ENCODE measurements at regions not wholly inside any gene's neighbourhood (a gene's known extent, or its start where the extent isn't known, plus 50 kb on each side); places are given as distances from the start of the nearest gene placed in this dataset.

GRCh38 chr13:77412116-77412635 is 85.3 kb upstream of the MYCBP2 start:
- no peaks in the 10 kb centered on the region for H3K9me3 ChIP-seq
- H3K4me1 ChIP-seq, result no peaks in the 10 kb centered on the region
- no peaks in the 10 kb centered on the region for H3K27me3 ChIP-seq (ENCODE audit: low read depth)
- in situ Hi-C loops (cut with MboI; ENCODE audit: low sequenced_read_pairs), result no loop called here
- H3K36me3 ChIP-seq (replicated peaks), result no peaks in the 10 kb centered on the region
- H3K4me3 ChIP-seq, result no peak overlapping the region
- no peak for DNase-seq (ENCODE audit: low spot score in 2 of 2)

- Histone ChIP-seq H3K4me1 (no peaks in the 10 kb centered on the region), H3K9me3 (no peaks in the 10 kb centered on the region), H3K36me3 (replicated peaks) (no peaks in the 10 kb centered on the region), H3K27me3 (ENCODE audit: low read depth) (no peaks in the 10 kb centered on the region; the same call in 1 of the 2 replicates), H3K4me3 (no peak overlapping the region)
- DNase-seq (ENCODE audit: low spot score in 2 of 2), result no peak
- in situ Hi-C loops (cut with MboI; ENCODE audit: low sequenced_read_pairs), result no loop called here
Measured at GRCh38 chr13:77409412-77409811, 82.5 kb upstream of the MYCBP2 start.

- no peaks in the 10 kb centered on the region for H3K9me3 ChIP-seq
- DNase-seq (ENCODE audit: low spot score in 2 of 2), result no peak
- no peaks in the 10 kb centered on the region for H3K4me1 ChIP-seq
- H3K36me3 ChIP-seq (replicated peaks), result no peaks in the 10 kb centered on the region
- no peak overlapping the region for H3K4me3 ChIP-seq
- H3K27me3 ChIP-seq (ENCODE audit: low read depth), result no peaks in the 10 kb centered on the region; the same call in 1 of the 2 replicates
- in situ Hi-C loops (cut with MboI; ENCODE audit: low sequenced_read_pairs), result no loop called here
Measured at GRCh38 chr13:77406644-77407440, 79.9 kb upstream of the MYCBP2 start.

GRCh38 chr13:77398825-77399620 is 72.1 kb upstream of the MYCBP2 start:
- no peak overlapping the region for H3K4me3 ChIP-seq
- no peaks in the 10 kb centered on the region for H3K4me1 ChIP-seq
- in situ Hi-C loops (cut with MboI; ENCODE audit: low sequenced_read_pairs), result no loop called here
- no peaks in the 10 kb centered on the region for H3K36me3 ChIP-seq (replicated peaks)
- DNase-seq (ENCODE audit: low spot score in 2 of 2), result no peak
- H3K27me3 ChIP-seq (ENCODE audit: low read depth), result no peaks in the 10 kb centered on the region
- no peaks in the 10 kb centered on the region; the same call in 1 of the 2 replicates for H3K9me3 ChIP-seq

GRCh38 chr13:77397636-77398035 is 70.7 kb upstream of the MYCBP2 start:
- no peaks in the 10 kb centered on the region; the same call in 1 of the 2 replicates for H3K9me3 ChIP-seq
- in situ Hi-C loops (cut with MboI; ENCODE audit: low sequenced_read_pairs), result no loop called here
- H3K27me3 ChIP-seq (ENCODE audit: low read depth), result no peaks in the 10 kb centered on the region
- no peaks in the 10 kb centered on the region for H3K4me1 ChIP-seq
- no peaks in the 10 kb centered on the region for H3K36me3 ChIP-seq (replicated peaks)
- H3K4me3 ChIP-seq, result no peak overlapping the region
- DNase-seq (ENCODE audit: low spot score in 2 of 2), result no peak

GRCh38 chr13:77391475-77391874 is 64.6 kb upstream of the MYCBP2 start:
- no peak for DNase-seq (ENCODE audit: low spot score in 2 of 2)
- in situ Hi-C loops (cut with MboI; ENCODE audit: low sequenced_read_pairs), result no loop called here
- no peaks in the 10 kb centered on the region for H3K9me3 ChIP-seq
- H3K4me1 ChIP-seq, result peaks cover 23% of the 10 kb centered on the region
- H3K36me3 ChIP-seq (replicated peaks), result no peaks in the 10 kb centered on the region
- H3K27me3 ChIP-seq (ENCODE audit: low read depth), result no peaks in the 10 kb centered on the region
- H3K4me3 ChIP-seq, result no peak overlapping the region

- in situ Hi-C loops (cut with MboI; ENCODE audit: low sequenced_read_pairs), result no loop called here
- peaks cover 23% of the 10 kb centered on the region for H3K4me1 ChIP-seq
- no peaks in the 10 kb centered on the region for H3K27me3 ChIP-seq (ENCODE audit: low read depth)
- H3K9me3 ChIP-seq, result no peaks in the 10 kb centered on the region
- peak; percentile 41 to 78 for DNase-seq (ENCODE audit: low spot score in 2 of 2)
- no peak overlapping the region for H3K4me3 ChIP-seq
- H3K36me3 ChIP-seq (replicated peaks), result no peaks in the 10 kb centered on the region
Measured at GRCh38 chr13:77390391-77390790, 63.5 kb upstream of the MYCBP2 start.

- no peaks in the 10 kb centered on the region for H3K9me3 ChIP-seq
- no peak for DNase-seq (ENCODE audit: low spot score in 2 of 2)
- H3K4me1 ChIP-seq, result peaks cover 23% of the 10 kb centered on the region
- in situ Hi-C loops (cut with MboI; ENCODE audit: low sequenced_read_pairs), result no loop called here
- no peak overlapping the region for H3K4me3 ChIP-seq
- no peaks in the 10 kb centered on the region for H3K27me3 ChIP-seq (ENCODE audit: low read depth)
- H3K36me3 ChIP-seq (replicated peaks), result no peaks in the 10 kb centered on the region
Measured at GRCh38 chr13:77389625-77390000, 62.7 kb upstream of the MYCBP2 start.

- Histone ChIP-seq H3K4me1 (peaks cover 25% of the 10 kb centered on the region), H3K36me3 (replicated peaks) (no peaks in the 10 kb centered on the region), H3K9me3 (no peaks in the 10 kb centered on the region), H3K4me3 (no peak overlapping the region), H3K27me3 (ENCODE audit: low read depth) (no peaks in the 10 kb centered on the region)
- no peak for DNase-seq (ENCODE audit: low spot score in 2 of 2)
- in situ Hi-C loops (cut with MboI; ENCODE audit: low sequenced_read_pairs), result no loop called here
Measured at GRCh38 chr13:77388944-77389624, 62.2 kb upstream of the MYCBP2 start.

GRCh38 chr13:77387607-77388200 is 60.8 kb upstream of the MYCBP2 start:
- H3K4me1 ChIP-seq, result peaks cover 35% of the 10 kb centered on the region
- in situ Hi-C loops (cut with MboI; ENCODE audit: low sequenced_read_pairs), result no loop called here
- DNase-seq (ENCODE audit: low spot score in 2 of 2), result no peak
- no peaks in the 10 kb centered on the region for H3K27me3 ChIP-seq (ENCODE audit: low read depth)
- H3K9me3 ChIP-seq, result no peaks in the 10 kb centered on the region
- H3K36me3 ChIP-seq (replicated peaks), result no peaks in the 10 kb centered on the region
- no peak overlapping the region for H3K4me3 ChIP-seq

- Histone ChIP-seq H3K9me3 (no peaks in the 10 kb centered on the region), H3K36me3 (replicated peaks) (no peaks in the 10 kb centered on the region), H3K4me1 (peaks cover 41% of the 10 kb centered on the region), H3K27me3 (ENCODE audit: low read depth) (no peaks in the 10 kb centered on the region), H3K4me3 (no peak overlapping the region)
- in situ Hi-C loops (cut with MboI; ENCODE audit: low sequenced_read_pairs), result no loop called here
- DNase-seq (ENCODE audit: low spot score in 2 of 2), result no peak
Measured at GRCh38 chr13:77386880-77387606, 60.1 kb upstream of the MYCBP2 start.

GRCh38 chr13:77386046-77386445 is 59.2 kb upstream of the MYCBP2 start:
- Histone ChIP-seq H3K9me3 (no peaks in the 10 kb centered on the region), H3K27me3 (ENCODE audit: low read depth) (no peaks in the 10 kb centered on the region), H3K4me3 (no peak overlapping the region), H3K36me3 (replicated peaks) (no peaks in the 10 kb centered on the region), H3K4me1 (peaks cover 36% of the 10 kb centered on the region)
- DNase-seq (ENCODE audit: low spot score in 2 of 2), result no peak
- in situ Hi-C loops (cut with MboI; ENCODE audit: low sequenced_read_pairs), result no loop called here

- Histone ChIP-seq H3K36me3 (replicated peaks) (no peaks in the 10 kb centered on the region), H3K4me1 (peaks cover 26% of the 10 kb centered on the region), H3K27me3 (ENCODE audit: low read depth) (no peaks in the 10 kb centered on the region), H3K4me3 (no peak overlapping the region), H3K9me3 (no peaks in the 10 kb centered on the region)
- DNase-seq (ENCODE audit: low spot score in 2 of 2), result no peak
- in situ Hi-C loops (cut with MboI; ENCODE audit: low sequenced_read_pairs), result no loop called here
Measured at GRCh38 chr13:77384999-77385398, 58.1 kb upstream of the MYCBP2 start.
